PC-9 (cell line): ENCODE measurements at regions not wholly inside any gene's neighbourhood (a gene's known extent, or its start where the extent isn't known, plus 50 kb on each side); places are given as distances from the start of the nearest gene placed in this dataset.

Experiments
- BruUV-seq: library from RNA; stranded (reverse); fragments of 400-500 nt; replicated peaks from 2 replicates; lab custom pipeline; 2021; lab: Mats Ljungman, UMichigan
- CTCF ChIA-PET: fragments of 300-600 bp; sonication (Branson Sonifier 250); formaldehyde crosslinking; loops from one replicate; lab custom pipeline; 2022; ENCODE audit warnings: antibody characterized with exemption; lab: Charles Lee
- POLR2A ChIA-PET: fragments of 300-600 bp; sonication (Branson Sonifier 250); formaldehyde crosslinking; loops from one replicate; lab custom pipeline; 2022; ENCODE audit warnings: antibody characterized with exemption; ENCODE audit not compliant: unreplicated experiment; lab: Charles Lee
- DNase-seq, 2 experiments: peaks; one replicate each; pipeline versions ENCODE4 v3.0.0 to v3.0.0-alpha.2; 2015 to 2022; ENCODE audit warnings: mixed read lengths in 1 of 2
- H2AFZ ChIP-seq: fragments of 200-600 bp; sonication (generic); 2 replicates; pipeline ENCODE4 v1.8.1; 2017; ENCODE audit warnings: antibody characterized with exemption
- H3F3A ChIP-seq: fragments of 200-600 bp; sonication (generic); 2 replicates; pipeline ENCODE4 v1.8.1; 2017; ENCODE audit warnings: antibody characterized with exemption, mild to moderate bottlenecking, low read depth; ENCODE audit not compliant: insufficient read depth
- H3K27ac ChIP-seq: fragments of 200-600 bp; sonication (generic); 2 replicates; pipeline ENCODE4 v1.6.1; 2016; ENCODE audit warnings: mixed run types
- H3K27me3 ChIP-seq: fragments of 200-600 bp; sonication (generic); 2 replicates; pipeline ENCODE4 v1.6.1; 2016; ENCODE audit warnings: low read depth, mixed run types; ENCODE audit not compliant: insufficient read depth
- H3K36me3 ChIP-seq: fragments of 200-600 bp; sonication (generic); 2 replicates; pipeline ENCODE4 v1.6.1; 2016; ENCODE audit warnings: low read depth, mixed run types
- H3K4me1 ChIP-seq: fragments of 200-600 bp; sonication (generic); replicated peaks from 2 replicates; pipeline ENCODE4 v1.6.1; 2016; ENCODE audit warnings: mixed run types; ENCODE audit not compliant: insufficient read depth
- H3K4me2 ChIP-seq: fragments of 200-600 bp; sonication (generic); 2 replicates; pipeline ENCODE4 v1.6.1; 2017; ENCODE audit warnings: mixed run types
- H3K4me3 ChIP-seq: fragments of 200-600 bp; sonication (generic); 2 replicates; pipeline ENCODE4 v1.6.1; 2016; ENCODE audit warnings: mixed run types
- H3K79me2 ChIP-seq: fragments of 200-600 bp; sonication (generic); 2 replicates; pipeline ENCODE4 v1.6.1; 2017; ENCODE audit warnings: low read depth, mixed run types
- H3K9me2 ChIP-seq: fragments of 200-600 bp; sonication (generic); 2 replicates; pipeline ENCODE4 v1.8.1; 2017; ENCODE audit warnings: mild to moderate bottlenecking; ENCODE audit not compliant: insufficient read depth
- H3K9me3 ChIP-seq: fragments of 200-600 bp; sonication (generic); 2 replicates; pipeline ENCODE4 v1.8.1; 2016; ENCODE audit warnings: low read depth; ENCODE audit not compliant: insufficient read depth
- H4K20me1 ChIP-seq: fragments of 200-600 bp; sonication (generic); 2 replicates; pipeline ENCODE4 v1.8.1; 2017; ENCODE audit not compliant: insufficient read depth
- EZH2 ChIP-seq: fragments of 200-600 bp; sonication (generic); IDR thresholded peaks from 2 replicates; pipeline ENCODE4 v1.8.0; 2017; ENCODE audit warnings: antibody characterized with exemption, low read depth
- intact Hi-C: fragments of 100-400 bp; cut with micrococcal nuclease; formaldehyde crosslinking; loops from one replicate; pipeline ENCODE4 v1.10.0; 2022; ENCODE audit not compliant: unreplicated experiment
- TF ChIP-seq, protein P1 (sequence below): fragments of 200-600 bp; sonication (generic); conservative IDR thresholded peaks from 2 replicates; pipeline ENCODE4 v1.6.1; 2017; ENCODE audit warnings: mixed run types, antibody characterized with exemption, mild to moderate bottlenecking, moderate library complexity

DNA sequence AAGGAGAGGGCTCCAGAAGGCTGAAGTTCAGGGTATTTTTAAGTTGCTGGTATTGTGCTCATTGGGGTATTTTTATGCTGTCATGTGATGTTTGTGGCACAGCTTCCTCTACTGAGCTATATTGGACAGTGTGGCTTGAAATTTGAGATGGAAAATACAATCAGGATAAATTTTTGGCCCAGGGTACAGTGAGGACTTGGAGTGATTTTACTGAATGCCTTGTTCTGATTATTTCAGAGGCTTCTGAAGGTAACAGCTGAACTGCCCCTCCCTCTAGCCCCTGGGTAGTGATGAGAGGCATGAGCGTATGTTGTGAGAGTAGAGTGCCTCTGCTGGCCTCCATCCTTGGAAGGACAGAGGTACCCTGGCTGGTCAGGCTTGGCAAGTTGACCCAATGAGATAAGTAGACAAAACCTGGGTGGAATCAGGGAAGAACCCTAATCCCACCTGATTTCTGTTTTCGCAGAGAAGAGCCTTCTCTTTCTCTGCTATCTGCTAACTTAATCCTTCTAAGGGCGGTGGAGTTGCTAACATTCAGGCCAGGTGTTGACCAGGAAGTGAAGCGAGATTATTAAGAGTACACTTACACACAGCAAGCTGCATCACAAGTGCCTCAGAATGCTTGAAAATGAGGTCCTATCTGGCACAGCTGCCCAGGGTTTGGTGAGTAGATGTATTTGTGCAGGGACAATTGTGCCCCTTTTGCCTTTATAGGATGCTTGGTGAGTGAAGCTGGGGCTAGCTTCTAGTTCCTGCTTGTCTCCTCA, 98.1 kb upstream of the CLSTN2 start:
- POLR2A ChIA-PET: no interaction called here
- H3K4me1 ChIP-seq: no peaks in the 10 kb centered on the region
- no peaks in the 10 kb centered on the region for H3K9me2 ChIP-seq
- no peak for TF ChIP-seq EZH2
- TF ChIP-seq, protein P1, sequence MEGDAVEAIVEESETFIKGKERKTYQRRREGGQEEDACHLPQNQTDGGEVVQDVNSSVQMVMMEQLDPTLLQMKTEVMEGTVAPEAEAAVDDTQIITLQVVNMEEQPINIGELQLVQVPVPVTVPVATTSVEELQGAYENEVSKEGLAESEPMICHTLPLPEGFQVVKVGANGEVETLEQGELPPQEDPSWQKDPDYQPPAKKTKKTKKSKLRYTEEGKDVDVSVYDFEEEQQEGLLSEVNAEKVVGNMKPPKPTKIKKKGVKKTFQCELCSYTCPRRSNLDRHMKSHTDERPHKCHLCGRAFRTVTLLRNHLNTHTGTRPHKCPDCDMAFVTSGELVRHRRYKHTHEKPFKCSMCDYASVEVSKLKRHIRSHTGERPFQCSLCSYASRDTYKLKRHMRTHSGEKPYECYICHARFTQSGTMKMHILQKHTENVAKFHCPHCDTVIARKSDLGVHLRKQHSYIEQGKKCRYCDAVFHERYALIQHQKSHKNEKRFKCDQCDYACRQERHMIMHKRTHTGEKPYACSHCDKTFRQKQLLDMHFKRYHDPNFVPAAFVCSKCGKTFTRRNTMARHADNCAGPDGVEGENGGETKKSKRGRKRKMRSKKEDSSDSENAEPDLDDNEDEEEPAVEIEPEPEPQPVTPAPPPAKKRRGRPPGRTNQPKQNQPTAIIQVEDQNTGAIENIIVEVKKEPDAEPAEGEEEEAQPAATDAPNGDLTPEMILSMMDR: no peak
- H3K36me3 ChIP-seq: no peaks in the 10 kb centered on the region
- H2AFZ ChIP-seq: no peak overlapping the region
- H3F3A ChIP-seq: no peaks in the 10 kb centered on the region
- CTCF ChIA-PET: no interaction called here
- no peak overlapping the region for H3K27ac ChIP-seq
- no peak for DNase-seq
- no peak overlapping the region for H3K4me3 ChIP-seq
- H3K79me2 ChIP-seq: no peaks in the 10 kb centered on the region
- BruUV-seq: no TSS peak
- no peak overlapping the region for H3K4me2 ChIP-seq
- no peaks in the 10 kb centered on the region for H3K9me3 ChIP-seq
- peaks cover 18% of the 10 kb centered on the region for H3K27me3 ChIP-seq
- no peaks in the 10 kb centered on the region for H4K20me1 ChIP-seq
- intact Hi-C loops: no loop called here

DNA sequence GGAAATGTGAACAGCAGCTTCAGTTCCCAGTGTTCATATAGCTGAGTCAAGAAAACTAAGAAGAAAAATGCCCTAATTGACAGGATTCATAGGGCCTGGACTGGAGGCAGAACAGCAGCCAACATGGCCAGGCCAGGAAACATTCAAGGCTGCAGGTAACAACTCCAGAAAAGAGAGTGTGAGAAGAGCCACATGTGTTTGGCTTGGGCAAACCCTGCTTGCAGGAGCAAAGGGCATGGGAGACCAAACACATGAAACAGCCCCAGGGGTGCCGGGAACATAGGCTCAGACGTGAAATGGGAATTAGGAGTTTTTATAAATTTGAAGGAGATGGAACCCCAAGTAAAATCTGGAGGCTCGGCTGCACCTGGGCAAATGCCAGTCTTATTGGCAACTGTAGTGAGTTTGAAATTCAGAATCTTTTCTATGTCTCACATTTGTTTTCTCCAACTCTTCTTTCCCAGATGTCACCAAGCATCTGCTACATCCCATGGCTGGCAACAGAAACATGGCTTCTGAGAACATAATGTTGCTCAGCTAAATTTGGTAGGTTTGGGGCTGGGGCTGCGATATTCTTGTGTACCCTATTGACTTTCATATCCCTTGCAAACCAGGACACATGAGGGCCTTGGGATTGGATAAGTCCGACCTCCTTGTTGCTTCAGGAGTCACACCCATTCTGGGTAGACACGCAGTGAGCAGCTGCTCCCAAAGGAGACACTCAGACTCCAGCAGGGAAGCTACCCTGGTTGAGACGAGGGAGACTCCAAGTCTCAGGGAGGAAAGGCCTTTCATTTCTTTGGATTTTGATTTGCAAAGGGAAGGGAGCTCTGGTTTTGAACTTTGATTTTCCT, 98.9 kb upstream of the CLSTN2 start:
- Histone ChIP-seq H3K9me3 (no peaks in the 10 kb centered on the region), H3K27ac (no peak overlapping the region), H3K4me2 (no peak overlapping the region), H4K20me1 (no peaks in the 10 kb centered on the region), H3F3A (no peaks in the 10 kb centered on the region), H3K27me3 (peaks cover 25% of the 10 kb centered on the region), H3K4me1 (no peaks in the 10 kb centered on the region), H2AFZ (no peak overlapping the region), H3K4me3 (no peak overlapping the region), H3K9me2 (no peaks in the 10 kb centered on the region), H3K79me2 (no peaks in the 10 kb centered on the region), H3K36me3 (no peaks in the 10 kb centered on the region)
- TF ChIP-seq, protein P1: no peak
- no peak for TF ChIP-seq EZH2
- CTCF ChIA-PET: no interaction called here
- no TSS peak for BruUV-seq
- intact Hi-C loops: no loop called here
- POLR2A ChIA-PET: no interaction called here
- no peak for DNase-seq

DNA sequence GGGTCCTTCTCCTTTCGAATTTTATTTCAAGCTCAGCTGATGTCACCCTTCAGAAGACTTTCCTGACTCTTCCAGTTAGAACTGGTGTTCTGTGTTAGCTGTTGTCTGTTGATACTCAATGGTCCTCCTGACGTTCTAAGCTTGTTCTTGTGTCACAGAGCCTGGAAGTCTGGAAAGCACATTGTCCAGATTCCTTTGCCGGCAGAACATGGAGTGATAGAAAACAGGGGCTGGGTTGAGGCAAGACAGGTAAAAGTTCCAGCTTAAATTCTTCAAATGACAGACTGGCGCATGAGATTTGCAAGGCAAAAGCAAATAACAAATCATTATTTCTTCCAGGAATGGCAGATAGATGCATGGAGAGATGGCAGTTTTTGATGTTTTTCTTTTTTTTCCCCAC, 102.0 kb upstream of the CLSTN2 start:
- TF ChIP-seq, protein P1: no peak
- TF ChIP-seq EZH2: no peak
- no peak overlapping the region for H3K4me2 ChIP-seq
- H3K4me1 ChIP-seq: no peaks in the 10 kb centered on the region
- no peaks in the 10 kb centered on the region for H3K9me2 ChIP-seq
- BruUV-seq: no TSS peak
- ChIA-PET CTCF (no interaction called here), POLR2A (no interaction called here)
- H3K36me3 ChIP-seq: no peaks in the 10 kb centered on the region
- no peaks in the 10 kb centered on the region for H3K9me3 ChIP-seq
- H3K4me3 ChIP-seq: no peak overlapping the region
- H4K20me1 ChIP-seq: no peaks in the 10 kb centered on the region
- no peaks in the 10 kb centered on the region for H3F3A ChIP-seq
- H2AFZ ChIP-seq: no peak overlapping the region
- no peak overlapping the region for H3K27ac ChIP-seq
- peaks cover 31% of the 10 kb centered on the region for H3K27me3 ChIP-seq
- DNase-seq: no peak
- intact Hi-C loops: no loop called here
- no peaks in the 10 kb centered on the region for H3K79me2 ChIP-seq
